NT2/D1 (cell line): ENCODE measurements at regions not wholly inside any gene's neighbourhood (a gene's known extent, or its start where the extent isn't known, plus 50 kb on each side); places are given as distances from the start of the nearest gene placed in this dataset.
"Not testable (repeated sequence)": the region's sequence is repeated elsewhere in the genome, so short reads cannot be mapped to it uniquely, and the experiment has no call there.

Experiments
- SUZ12 ChIP-seq: IDR thresholded peaks from 2 replicates; pipeline ENCODE4 v1.6.1; 2011; ENCODE audit not compliant: insufficient read length, insufficient read depth; ENCODE audit errors: extremely low read depth
- YY1 ChIP-seq: IDR thresholded peaks from 2 replicates; pipeline ENCODE4 v1.6.1; 2011; ENCODE audit not compliant: insufficient read length, insufficient read depth
- ZNF274 ChIP-seq: IDR thresholded peaks from 2 replicates; pipeline ENCODE4 v1.6.1; 2011; ENCODE audit warnings: mild to moderate bottlenecking, low read depth, low read length

- not testable (repeated sequence) for TF ChIP-seq ZNF274, YY1, SUZ12
Measured at GRCh38 chr6:1212138-1212537, 99.8 kb upstream of the FOXQ1 start.
